HG03280 (cell line): ENCODE measurements at regions not wholly inside any gene's neighbourhood (a gene's known extent, or its start where the extent isn't known, plus 50 kb on each side); places are given as distances from the start of the nearest gene placed in this dataset.
"Not testable (repeated sequence)": the region's sequence is repeated elsewhere in the genome, so short reads cannot be mapped to it uniquely, and the experiment has no call there.

Experiments
- ATAC-seq: cut with Tn5 transposase; IDR thresholded peaks from one replicate; pipeline ENCODE4 v1.9.1; 2021; ENCODE audit warnings: mild to moderate bottlenecking, moderate library complexity; ENCODE audit not compliant: unreplicated experiment

GRCh38 chr9:102767076-102767475, 228.1 kb upstream of the CYLC2 start:
- no peak for ATAC-seq

- ATAC-seq: no peak
Observed at GRCh38 chr9:102740578-102740977, 254.6 kb upstream of the CYLC2 start.

GRCh38 chr9:102728946-102729345, 266.2 kb upstream of the CYLC2 start:
- ATAC-seq: no peak

- no peak for ATAC-seq
Observed at GRCh38 chr9:102714184-102714583, 280.9 kb upstream of the CYLC2 start.

GRCh38 chr9:102712910-102713309, 282.2 kb upstream of the CYLC2 start:
- not testable (repeated sequence) for ATAC-seq

GRCh38 chr9:102700936-102701335, 294.2 kb upstream of the CYLC2 start:
- ATAC-seq: no peak

- ATAC-seq: no peak
Observed at GRCh38 chr9:102669220-102669619, 325.9 kb upstream of the CYLC2 start.

GRCh38 chr9:102652471-102652870, 342.7 kb upstream of the CYLC2 start:
- no peak for ATAC-seq

- ATAC-seq: no peak
Observed at GRCh38 chr9:102650896-102651295, 344.2 kb upstream of the CYLC2 start.

- no peak for ATAC-seq
Observed at GRCh38 chr9:102642651-102643050, 352.5 kb upstream of the CYLC2 start.

GRCh38 chr9:102631559-102631958, 363.6 kb upstream of the CYLC2 start:
- no peak for ATAC-seq

- no peak for ATAC-seq
Observed at GRCh38 chr9:102609461-102609860, 385.7 kb upstream of the CYLC2 start.

GRCh38 chr9:102603198-102604195, 391.6 kb upstream of the CYLC2 start:
- ATAC-seq: not testable (repeated sequence)

- no peak for ATAC-seq
Observed at GRCh38 chr9:102594241-102594640, 400.9 kb upstream of the CYLC2 start.

- no peak for ATAC-seq
Observed at GRCh38 chr9:102587281-102587680, 407.9 kb upstream of the CYLC2 start.

- no peak for ATAC-seq
Observed at GRCh38 chr9:102569436-102569835, 425.7 kb upstream of the CYLC2 start.

- no peak for ATAC-seq
Observed at GRCh38 chr9:102551346-102551745, 443.8 kb upstream of the CYLC2 start.

- no peak for ATAC-seq
Observed at GRCh38 chr9:102550886-102551285, 444.2 kb upstream of the CYLC2 start.

GRCh38 chr9:102550266-102550665, 444.9 kb upstream of the CYLC2 start:
- ATAC-seq: no peak

GRCh38 chr9:102534031-102534430, 461.1 kb upstream of the CYLC2 start:
- no peak for ATAC-seq

GRCh38 chr9:102521097-102521755, 473.9 kb upstream of the CYLC2 start:
- no peak for ATAC-seq

GRCh38 chr9:102519423-102519822, 475.7 kb upstream of the CYLC2 start:
- no peak for ATAC-seq
